H9 (cell line): ENCODE measurements at regions not wholly inside any gene's neighbourhood (a gene's known extent, or its start where the extent isn't known, plus 50 kb on each side); places are given as distances from the start of the nearest gene placed in this dataset.

Experiments used
- DNase-seq: peaks from one replicate; pipeline ENCODE4 v3.0.0-alpha.2; 2017
- H2AFZ ChIP-seq: one replicate; pipeline ENCODE4 v1.6.1; 2013; ENCODE audit warnings: mild to moderate bottlenecking, low read length, control low read depth, moderate library complexity
- H2AK5ac ChIP-seq: 2 replicates; pipeline ENCODE4 v1.6.1; 2013; ENCODE audit warnings: low read length, control low read depth, mixed read lengths; ENCODE audit not compliant: insufficient read length
- H2BK120ac ChIP-seq: one replicate; pipeline ENCODE4 v1.6.1; 2013; ENCODE audit warnings: low read depth, mild to moderate bottlenecking, low read length, control low read depth, inconsistent platforms; ENCODE audit not compliant: poor library complexity, severe bottlenecking
- H2BK12ac ChIP-seq: 2 replicates; pipeline ENCODE4 v1.6.1; 2013; ENCODE audit warnings: low read length, control low read depth, mixed read lengths, low read depth; ENCODE audit not compliant: insufficient read length
- H2BK15ac ChIP-seq: 2 replicates; pipeline ENCODE4 v1.6.1; 2013; ENCODE audit warnings: low read depth, low read length, control low read depth
- H2BK20ac ChIP-seq: one replicate; pipeline ENCODE4 v1.6.1; 2013; ENCODE audit warnings: low read depth, mild to moderate bottlenecking, low read length, control low read depth, inconsistent platforms; ENCODE audit not compliant: poor library complexity, severe bottlenecking
- H2BK5ac ChIP-seq: 2 replicates; pipeline ENCODE4 v1.6.1; 2013; ENCODE audit warnings: low read length, control low read depth, mixed read lengths; ENCODE audit not compliant: insufficient read length
- H3K14ac ChIP-seq: 2 replicates; pipeline ENCODE4 v1.6.1; 2013; ENCODE audit warnings: low read length, control low read depth; ENCODE audit not compliant: insufficient read depth
- H3K18ac ChIP-seq: 2 replicates; pipeline ENCODE4 v1.6.1; 2013; ENCODE audit warnings: low read depth, mild to moderate bottlenecking, mixed read lengths, low read length, control low read depth; ENCODE audit not compliant: insufficient read length
- H3K23ac ChIP-seq: 2 replicates; pipeline ENCODE4 v1.6.1; 2013; ENCODE audit warnings: low read length, control low read depth, mixed read lengths, low read depth; ENCODE audit not compliant: insufficient read length
- H3K23me2 ChIP-seq: 2 replicates; pipeline ENCODE4 v1.6.1; 2013; ENCODE audit warnings: low read depth, mild to moderate bottlenecking, mixed read lengths, low read length, control low read depth; ENCODE audit not compliant: insufficient read length, poor library complexity, severe bottlenecking
- H3K27ac ChIP-seq: 2 replicates; pipeline ENCODE4 v1.5.1; 2013; ENCODE audit warnings: low read length, control low read depth, mixed read lengths, low read depth; ENCODE audit not compliant: insufficient read length
- H3K27me3 ChIP-seq: 2 replicates; pipeline ENCODE4 v1.6.1; 2013; ENCODE audit warnings: low read length, control low read depth, inconsistent platforms; ENCODE audit not compliant: insufficient read depth
- H3K4ac ChIP-seq: 2 replicates; pipeline ENCODE4 v1.6.1; 2013; ENCODE audit warnings: low read depth, mild to moderate bottlenecking, control low read depth, inconsistent platforms, low read length, moderate library complexity
- H3K4me1 ChIP-seq: 2 replicates; pipeline ENCODE4 v1.6.1; 2013; ENCODE audit warnings: low read length, control low read depth, inconsistent platforms; ENCODE audit not compliant: insufficient read depth
- H3K4me2 ChIP-seq: 2 replicates; pipeline ENCODE4 v1.6.1; 2013; ENCODE audit warnings: low read length, control low read depth, mixed read lengths; ENCODE audit not compliant: insufficient read length, insufficient read depth
- H3K56ac ChIP-seq: 2 replicates; pipeline ENCODE4 v1.6.1; 2013; ENCODE audit warnings: low read depth, mild to moderate bottlenecking, mixed read lengths, low read length, control low read depth; ENCODE audit not compliant: insufficient read length
- H3K79me1 ChIP-seq: 2 replicates; pipeline ENCODE4 v1.6.1; 2013; ENCODE audit warnings: low read depth, mild to moderate bottlenecking, moderate library complexity, low read length, control low read depth, inconsistent platforms; ENCODE audit not compliant: insufficient read depth, poor library complexity, severe bottlenecking
- H3K79me2 ChIP-seq: 2 replicates; pipeline ENCODE4 v1.6.1; 2013; ENCODE audit warnings: low read length, control low read depth, inconsistent platforms; ENCODE audit not compliant: insufficient read depth
- H3K9ac ChIP-seq: 2 replicates; pipeline ENCODE4 v1.6.1; 2013; ENCODE audit warnings: low read length, control low read depth, mixed read lengths; ENCODE audit not compliant: insufficient read length; ENCODE audit errors: extremely low read depth
- H3K9me3 ChIP-seq: one replicate; pipeline ENCODE4 v1.6.1; 2013; ENCODE audit warnings: low read depth, low read length, inconsistent platforms; ENCODE audit not compliant: control insufficient read depth
- H3T11ph ChIP-seq: one replicate; pipeline ENCODE4 v1.6.1; 2013; ENCODE audit warnings: mild to moderate bottlenecking, low read length, control low read depth, inconsistent platforms
- H4K20me1 ChIP-seq: one replicate; pipeline ENCODE4 v1.6.1; 2013; ENCODE audit not compliant: control insufficient read depth, insufficient read length, insufficient read depth
- H4K5ac ChIP-seq: 2 replicates; pipeline ENCODE4 v1.6.1; 2013; ENCODE audit warnings: low read depth, mild to moderate bottlenecking, mixed read lengths, low read length, control low read depth; ENCODE audit not compliant: insufficient read length
- H4K8ac ChIP-seq: replicated peaks from 2 replicates; pipeline ENCODE4 v1.6.1; 2013; ENCODE audit warnings: low read length, control low read depth, mixed read lengths, low read depth; ENCODE audit not compliant: insufficient read length
- H4K91ac ChIP-seq: 2 replicates; pipeline ENCODE4 v1.6.1; 2013; ENCODE audit warnings: low read depth, mild to moderate bottlenecking, moderate library complexity, mixed read lengths, low read length, control low read depth; ENCODE audit not compliant: insufficient read length
- H3K27ac Mint-ChIP-seq, 3 experiments: 2 replicates in 2 of 3; 3 replicates in 1 of 3; pipeline ENCODE4 v1.8.0; 2020 to 2021; ENCODE audit warnings: mixed read lengths in 3 of 3, mild to moderate bottlenecking in 1 of 3, moderate library complexity in 1 of 3
- H3K27me3 Mint-ChIP-seq: 2 replicates; pipeline ENCODE4 v1.8.0; 2021; ENCODE audit warnings: low read depth, mild to moderate bottlenecking, moderate library complexity, mixed read lengths
- H3K36me3 Mint-ChIP-seq, 3 experiments: 2 replicates in 2 of 3; 3 replicates in 1 of 3; pipeline ENCODE4 v1.8.0; 2020 to 2021; ENCODE audit warnings: low read depth in 3 of 3, mixed read lengths in 3 of 3; ENCODE audit not compliant: insufficient read depth in 1 of 3
- H3K4me1 Mint-ChIP-seq, 2 experiments: 2 replicates each; pipeline ENCODE4 v1.8.0; 2020; ENCODE audit warnings: mixed read lengths in 2 of 2
- H3K4me3 Mint-ChIP-seq, 2 experiments: 2 replicates in 1 of 2; 3 replicates in 1 of 2; pipeline ENCODE4 v1.8.0; 2020 to 2021; ENCODE audit warnings: mild to moderate bottlenecking in 2 of 2, mixed read lengths in 2 of 2, moderate library complexity in 1 of 2
- H3K9me3 Mint-ChIP-seq, 2 experiments: 2 replicates in 1 of 2; 3 replicates in 1 of 2; pipeline ENCODE4 v1.8.0; 2020; ENCODE audit warnings: mild to moderate bottlenecking in 2 of 2, mixed read lengths in 2 of 2, moderate library complexity in 1 of 2
- CTCF ChIP-seq: fragments of 200-600 bp; sonication (generic); conservative IDR thresholded peaks from 3 replicates; pipeline ENCODE4 v1.8.0; 2021; ENCODE audit warnings: antibody characterized with exemption, mild to moderate bottlenecking
- WGBS: extraction: QIAGEN DNeasy Blood & Tissue Kit; methylation state at CpG from one replicate; pipeline ENCODE4 v1.1.7; 2013; ENCODE audit warnings: missing lambda C conversion rate, low lambda C conversion rate, mixed read lengths; ENCODE audit not compliant: insufficient read length; ENCODE audit errors: extremely low coverage; 5-methylcytosine and 5-hydroxymethylcytosine counted together

GRCh38 chr20:52805843-52806242, 166.3 kb upstream of the TSHZ2 start:
- Mint-ChIP-seq H3K4me3 (no peak overlapping the region), H3K36me3 (no peaks in the 10 kb centered on the region), H3K9me3 (no peaks in the 10 kb centered on the region), H3K27me3 (no peaks in the 10 kb centered on the region), H3K27ac (no peak overlapping the region), H3K4me1 (no peaks in the 10 kb centered on the region)
- no peak overlapping the region for H2BK15ac ChIP-seq
- H3K79me2 ChIP-seq, result no peaks in the 10 kb centered on the region
- no peak overlapping the region for H3K4me2 ChIP-seq
- H2BK5ac ChIP-seq, result no peak overlapping the region
- no peak overlapping the region for H2BK12ac ChIP-seq
- H3T11ph ChIP-seq, result no peak overlapping the region
- no peak overlapping the region for H4K8ac ChIP-seq
- no peak overlapping the region for H3K14ac ChIP-seq
- no peak overlapping the region for H2AFZ ChIP-seq
- H4K5ac ChIP-seq, result no peak overlapping the region
- no peak overlapping the region for H2BK120ac ChIP-seq
- no peak overlapping the region for H3K4ac ChIP-seq
- no peak overlapping the region for H2AK5ac ChIP-seq
- H2BK20ac ChIP-seq, result no peak overlapping the region
- H3K9me3 ChIP-seq, result no peaks in the 10 kb centered on the region
- H3K23ac ChIP-seq, result no peak overlapping the region
- H3K4me1 ChIP-seq, result no peaks in the 10 kb centered on the region
- H3K27me3 ChIP-seq, result no peaks in the 10 kb centered on the region
- WGBS, result no CpG with 5 or more reads among the region's 2 CpGs
- no peak overlapping the region for H3K27ac ChIP-seq
- no peak overlapping the region for H3K9ac ChIP-seq
- DNase-seq, result no peak
- no peak overlapping the region for H3K18ac ChIP-seq
- no peaks in the 10 kb centered on the region for H3K79me1 ChIP-seq
- H3K23me2 ChIP-seq, result no peaks in the 10 kb centered on the region
- no peak overlapping the region for H3K56ac ChIP-seq
- TF ChIP-seq CTCF, result no peak
- H4K20me1 ChIP-seq, result no peaks in the 10 kb centered on the region
- no peak overlapping the region for H4K91ac ChIP-seq
